ENCODE measurements at regions not wholly inside any gene's neighbourhood (a gene's known extent, or its start where the extent isn't known, plus 50 kb on each side); places are given as distances from the start of the nearest gene placed in this dataset.

GRCh38 chr3:173306110-173306509, 91.4 kb upstream of the NLGN1 start:
- intact Hi-C loops (cut with DNase I, micrococcal nuclease): no loop called here
- no peak for ATAC-seq (ENCODE audit: poor library complexity)
- no peaks in the 10 kb centered on the region for H3K27me3 Mint-ChIP-seq
- no peak overlapping the region for H3K4me3 Mint-ChIP-seq
- H3K27ac Mint-ChIP-seq: no peak overlapping the region
- Histone ChIP-seq H3K4me3 (ENCODE audit: low read length) (no peak overlapping the region), H3K9me3 (ENCODE audit: control insufficient read depth in 1 of 2, insufficient read depth in 1 of 2, low read length in 2 of 2) (no peaks in the 10 kb centered on the region), H3K27ac (ENCODE audit: low read depth in 1 of 2, low read length in 2 of 2) (no peak overlapping the region), H3K4me1 (ENCODE audit: insufficient read depth, low read length) (no peaks in the 10 kb centered on the region), H3K36me3 (ENCODE audit: insufficient read depth, low read length) (no peaks in the 10 kb centered on the region), H3K27me3 (ENCODE audit: control insufficient read depth in 1 of 2, insufficient read depth in 2 of 2, low read length in 2 of 2) (no peaks in the 10 kb centered on the region)
- no peak for TF ChIP-seq CTCF (IDR thresholded peaks at IDR 0.05)
- no peak for DNase-seq
- H3K9me3 Mint-ChIP-seq: no peaks in the 10 kb centered on the region
- ChIA-PET CTCF (no interaction called here), POLR2A (no interaction called here)
- no peaks in the 10 kb centered on the region for H3K36me3 Mint-ChIP-seq (ENCODE audit: low read depth)
- no peaks in the 10 kb centered on the region for H3K4me1 Mint-ChIP-seq (ENCODE audit: low read depth)

GRCh38 chr3:173304182-173304800, 93.3 kb upstream of the NLGN1 start:
- POLR2A ChIA-PET: no interaction called here
- no peak overlapping the region for H3K4me3 Mint-ChIP-seq

GRCh38 chr3:173301647-173302046, 95.9 kb upstream of the NLGN1 start:
- ChIA-PET POLR2A (no interaction called here), CTCF (no interaction called here)
- Histone ChIP-seq H3K27me3 (ENCODE audit: control insufficient read depth in 1 of 2, insufficient read depth in 2 of 2, low read length in 2 of 2) (no peaks in the 10 kb centered on the region), H3K9me3 (ENCODE audit: control insufficient read depth in 1 of 2, insufficient read depth in 1 of 2, low read length in 2 of 2) (peaks cover 0 to 8% of the 10 kb centered on the region in 2 experiments), H3K4me3 (ENCODE audit: low read length) (no peak overlapping the region), H3K27ac (ENCODE audit: low read depth in 1 of 2, low read length in 2 of 2) (no peak overlapping the region), H3K4me1 (ENCODE audit: insufficient read depth, low read length) (no peaks in the 10 kb centered on the region), H3K36me3 (ENCODE audit: insufficient read depth, low read length) (no peaks in the 10 kb centered on the region)
- Mint-ChIP-seq H3K4me1 (ENCODE audit: low read depth) (no peaks in the 10 kb centered on the region), H3K4me3 (no peak overlapping the region), H3K36me3 (ENCODE audit: low read depth) (no peaks in the 10 kb centered on the region), H3K27ac (no peak overlapping the region), H3K9me3 (peaks cover 10% of the 10 kb centered on the region), H3K27me3 (peaks cover 5% of the 10 kb centered on the region)
- intact Hi-C loops (cut with DNase I, micrococcal nuclease): no loop called here
- DNase-seq (no peak), ATAC-seq (ENCODE audit: poor library complexity) (no peak)
- TF ChIP-seq CTCF (IDR thresholded peaks at IDR 0.05): no peak

More at GRCh38 chr3:173304182-173304800, 93.3 kb upstream of the NLGN1 start:
- intact Hi-C loops (cut with DNase I, micrococcal nuclease): no loop called here
- H3K27ac ChIP-seq (ENCODE audit: low read depth in 1 of 2, low read length in 2 of 2): no peak overlapping the region
- no peak overlapping the region for H3K27ac Mint-ChIP-seq
- peaks cover 3% of the 10 kb centered on the region for H3K9me3 Mint-ChIP-seq
- CTCF ChIA-PET: no interaction called here
- H3K27me3 Mint-ChIP-seq: peaks cover 5% of the 10 kb centered on the region
- H3K4me3 ChIP-seq (ENCODE audit: low read length): no peak overlapping the region
- TF ChIP-seq CTCF (IDR thresholded peaks at IDR 0.05): no peak
- H3K4me1 Mint-ChIP-seq (ENCODE audit: low read depth): no peaks in the 10 kb centered on the region
- peaks cover 0 to 4% of the 10 kb centered on the region in 2 experiments for H3K9me3 ChIP-seq (ENCODE audit: control insufficient read depth in 1 of 2, insufficient read depth in 1 of 2, low read length in 2 of 2)
- H3K36me3 Mint-ChIP-seq (ENCODE audit: low read depth): no peaks in the 10 kb centered on the region
- no peaks in the 10 kb centered on the region for H3K36me3 ChIP-seq (ENCODE audit: insufficient read depth, low read length)
- DNase-seq: no peak
- no peaks in the 10 kb centered on the region for H3K4me1 ChIP-seq (ENCODE audit: insufficient read depth, low read length)
- ATAC-seq (ENCODE audit: poor library complexity): no peak
- H3K27me3 ChIP-seq (ENCODE audit: control insufficient read depth in 1 of 2, insufficient read depth in 2 of 2, low read length in 2 of 2): no peaks in the 10 kb centered on the region
